OCI-M2 (cell line): ENCODE measurements at regions not wholly inside any gene's neighbourhood (a gene's known extent, or its start where the extent isn't known, plus 50 kb on each side); places are given as distances from the start of the nearest gene placed in this dataset.
"Not testable (repeated sequence)": the region's sequence is repeated elsewhere in the genome, so short reads cannot be mapped to it uniquely, and the experiment has no call there.

ENCODE experiments used
- DNase-seq: peaks from one replicate; lab custom pipeline; 2025; ENCODE audit not compliant: unreplicated experiment; lab: John Stamatoyannopoulos, UW

DNA sequence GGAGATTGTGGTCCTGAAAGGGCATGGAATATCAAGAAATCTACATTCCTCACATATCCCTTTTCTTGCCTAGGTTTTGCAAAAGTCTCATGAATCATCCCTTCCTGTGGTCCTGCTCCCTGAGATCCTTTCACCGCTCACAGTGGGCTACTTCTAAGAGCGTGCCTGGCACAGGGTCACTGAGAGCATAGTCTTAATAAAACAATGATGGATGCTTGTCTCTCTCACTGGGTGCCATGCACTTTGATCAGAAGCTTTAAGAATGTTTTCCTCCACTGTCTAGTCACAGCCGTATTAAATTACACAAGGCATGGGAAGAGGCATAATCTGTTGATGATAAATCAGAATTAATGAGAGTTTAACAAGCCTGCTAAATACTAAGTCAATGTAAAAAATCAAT, 269.7 kb upstream of the ATP10A start:
- no peak for DNase-seq

DNA sequence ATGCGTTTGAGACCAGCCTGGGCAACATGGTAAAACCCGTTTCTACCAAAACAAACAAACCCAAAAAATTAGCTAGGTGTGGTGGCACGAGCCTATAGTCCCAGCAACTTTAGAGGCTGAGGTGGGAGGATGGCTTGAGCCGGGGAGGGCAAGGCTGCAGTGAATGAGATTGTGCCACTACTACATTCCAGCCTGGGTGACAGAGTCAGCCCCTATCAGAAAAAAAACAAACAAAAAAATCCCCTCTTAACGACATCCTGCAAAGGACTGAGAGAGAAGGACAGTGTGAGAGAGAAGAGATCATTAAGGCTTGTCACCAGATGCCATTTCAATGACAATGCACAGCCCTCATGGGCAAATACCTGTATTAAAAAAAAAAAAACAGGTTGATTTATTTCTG, 266.7 kb upstream of the ATP10A start:
- DNase-seq = no peak

DNA sequence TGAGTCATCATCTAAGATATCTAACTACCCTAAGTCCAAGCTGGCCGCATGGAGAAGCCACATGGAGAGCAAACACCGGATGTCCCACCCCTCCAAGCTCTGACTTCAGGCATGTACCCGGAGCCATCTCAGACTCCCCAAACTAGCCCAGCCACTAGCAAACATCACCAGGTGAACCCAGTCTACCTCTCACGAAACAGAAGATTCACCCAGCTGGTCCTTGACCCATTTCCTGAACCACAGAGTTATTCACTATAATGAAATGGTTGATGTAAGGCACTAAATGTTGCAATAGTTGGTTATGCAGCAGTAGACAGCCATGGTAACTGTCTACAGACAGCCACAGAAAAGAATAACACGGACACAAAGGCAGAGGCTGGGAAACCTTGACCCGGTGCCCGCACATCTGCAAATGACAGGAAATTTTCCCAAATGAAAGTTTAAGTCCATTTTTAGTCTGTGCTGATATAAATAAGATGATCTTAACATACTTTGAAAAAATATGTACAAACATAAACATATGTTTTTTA, 265.5 kb upstream of the ATP10A start:
- DNase-seq = no peak

DNA sequence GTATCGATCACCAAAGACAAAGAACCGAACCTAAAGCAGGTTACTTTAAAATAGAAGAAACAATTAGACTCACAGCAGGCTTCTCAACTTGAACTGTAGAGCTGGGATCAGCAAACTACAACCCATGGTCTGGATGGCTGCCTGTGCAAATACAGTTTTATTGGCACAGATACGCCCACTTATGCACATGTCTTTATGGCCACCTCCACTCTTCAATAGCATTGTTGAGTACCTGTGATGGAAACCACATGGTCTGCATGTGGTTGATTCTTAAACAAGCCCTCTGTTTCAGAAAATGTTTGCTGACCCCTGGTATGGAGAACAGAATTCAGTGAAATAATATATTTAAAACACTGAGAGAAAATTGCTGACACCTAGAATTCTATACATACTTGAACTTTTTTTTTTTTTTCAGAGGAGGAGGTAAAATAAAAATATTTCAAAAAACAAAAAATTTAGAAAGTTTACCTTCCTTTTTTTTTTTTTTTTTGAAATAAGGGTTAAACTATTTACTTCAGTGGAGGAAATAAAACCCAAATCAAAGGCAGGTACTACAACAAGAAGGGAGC, 263.8 kb upstream of the ATP10A start:
- no peak for DNase-seq

- no peak for DNase-seq
Measured at GRCh38 chr15:26126070-26126469, 262.9 kb upstream of the ATP10A start.

DNA sequence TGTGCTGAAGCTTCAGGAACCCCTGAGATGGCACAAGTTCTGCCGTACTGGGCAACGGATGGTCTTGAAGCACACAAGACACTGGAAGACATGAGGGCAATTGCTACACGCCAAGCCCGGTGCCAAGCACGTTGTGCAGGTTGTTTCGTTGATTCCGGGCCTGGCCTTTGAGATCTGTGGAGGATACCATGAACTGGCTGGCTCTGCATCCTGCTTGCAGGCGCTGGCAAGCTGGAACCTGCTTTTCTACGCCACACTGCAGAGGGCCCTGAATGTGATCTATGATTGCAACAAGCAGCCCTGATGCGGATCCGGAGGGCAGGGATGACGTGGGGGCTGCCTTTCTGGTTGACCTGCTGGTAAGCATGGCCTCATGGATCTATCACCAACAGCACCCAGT, 262.5 kb upstream of the ATP10A start:
- no peak for DNase-seq

GRCh38 chr15:26119322-26119721, 256.2 kb upstream of the ATP10A start:
- no peak for DNase-seq

DNA sequence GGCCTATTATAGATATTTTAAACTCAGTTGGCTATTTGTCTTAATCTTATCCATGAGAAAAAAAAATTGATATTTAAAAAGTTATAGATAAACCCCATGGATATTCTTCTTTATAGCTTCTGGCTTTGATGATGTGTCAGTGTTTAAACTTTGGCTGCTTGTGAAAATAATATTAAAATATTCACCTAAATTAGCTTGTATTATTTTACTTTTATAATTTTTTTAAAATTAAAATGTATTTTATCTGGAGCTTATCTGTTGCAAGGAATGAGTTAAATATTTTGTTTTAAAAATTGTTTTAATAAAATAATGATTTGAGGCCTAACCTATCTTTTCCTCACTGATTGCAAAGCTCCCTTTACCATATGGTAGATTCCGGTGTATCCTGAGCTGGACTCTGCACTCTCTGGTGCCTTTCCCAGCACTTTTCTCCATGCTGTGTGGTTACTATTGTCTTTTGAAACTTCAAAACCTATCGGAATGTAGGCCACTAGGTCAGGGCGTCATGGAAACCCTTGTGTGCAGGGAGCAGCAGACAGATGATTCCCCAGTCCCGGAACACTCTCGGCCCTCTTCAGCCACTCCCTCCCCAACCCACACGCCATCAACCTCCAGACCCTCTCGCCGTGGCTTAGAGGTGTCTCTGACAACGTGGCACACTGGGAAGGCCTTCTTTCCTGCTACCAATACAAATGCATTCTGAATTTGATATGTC, 252.3 kb upstream of the ATP10A start:
- no peak for DNase-seq

DNA sequence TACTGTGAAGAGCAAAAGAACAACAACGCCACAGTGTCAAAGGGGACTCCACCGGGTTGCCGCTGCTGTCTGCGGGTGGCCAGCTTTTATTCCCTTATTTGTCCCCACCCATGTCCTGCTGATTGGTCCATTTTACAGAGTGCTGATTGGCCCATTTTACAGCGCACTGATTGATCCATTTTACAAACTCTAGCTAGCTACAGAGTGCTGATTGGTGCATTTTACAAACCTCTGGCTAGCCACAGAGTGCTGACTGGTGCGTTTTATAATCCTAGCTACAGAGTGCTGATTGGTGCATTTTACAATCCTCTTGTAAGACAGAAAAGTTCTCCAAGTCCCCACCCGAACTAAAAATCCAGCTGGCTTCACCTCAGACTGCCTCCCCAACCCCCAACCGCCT, 251.0 kb upstream of the ATP10A start:
- not testable (repeated sequence) for DNase-seq

DNA sequence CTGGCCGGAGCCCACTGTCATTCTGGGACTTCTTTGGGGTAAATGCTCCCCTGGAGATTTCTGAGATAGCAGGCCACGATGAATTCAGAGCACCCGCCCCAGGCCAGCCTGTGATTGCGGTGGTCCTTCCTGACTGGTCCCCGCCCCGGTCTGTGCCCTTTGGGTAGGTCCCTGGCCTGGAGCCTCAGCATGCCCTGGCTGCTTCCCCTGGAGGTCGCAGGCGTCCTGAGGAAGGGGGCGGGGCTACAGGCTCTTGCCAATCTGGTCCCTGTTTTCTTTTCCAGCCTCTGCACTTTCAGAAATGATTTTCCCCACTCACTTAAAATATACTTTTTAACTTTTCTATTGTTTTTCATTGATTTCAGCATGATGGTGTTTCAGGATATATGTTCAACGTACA, 250.2 kb upstream of the ATP10A start:
- no peak for DNase-seq

DNA sequence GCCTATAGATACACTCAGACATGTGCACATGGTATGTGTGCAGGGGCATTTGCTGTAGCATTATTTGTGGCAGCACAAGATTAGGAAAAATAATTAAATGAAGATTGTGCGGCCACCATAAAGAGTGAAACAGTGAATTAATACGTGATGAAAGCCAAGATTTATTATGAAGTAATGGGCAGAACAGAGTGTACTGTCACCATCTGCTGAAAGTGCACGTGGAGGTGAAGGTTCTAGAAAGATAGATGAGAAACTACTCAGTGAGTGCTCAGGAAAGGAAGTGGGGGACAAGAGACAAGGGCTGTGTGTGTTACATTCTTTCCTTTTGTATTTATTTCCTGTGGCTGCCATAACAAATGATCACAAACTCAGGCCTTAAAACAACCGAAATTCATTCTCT, 246.1 kb upstream of the ATP10A start:
- no peak for DNase-seq

DNA sequence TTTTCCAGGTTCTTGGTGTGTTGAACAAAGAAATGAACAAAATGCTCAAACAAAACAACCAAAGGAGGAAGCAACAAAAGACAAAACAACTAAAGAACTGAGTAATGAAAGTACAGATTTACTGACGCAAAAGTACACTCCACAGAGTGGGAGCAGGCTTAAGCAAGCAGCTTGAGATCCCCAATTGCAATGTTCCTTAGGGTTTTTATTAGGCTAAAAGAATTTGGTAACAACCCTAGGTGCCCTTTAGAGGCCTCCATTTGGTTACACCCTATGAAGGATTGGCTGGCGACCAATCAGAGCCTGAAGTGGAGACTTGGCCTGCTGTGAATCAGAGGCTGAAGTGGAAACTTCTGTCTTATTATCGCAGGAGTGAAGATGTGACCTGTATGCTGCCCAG, 243.4 kb upstream of the ATP10A start:
- DNase-seq = no peak

GRCh38 chr15:26103002-26103404, 239.9 kb upstream of the ATP10A start:
- DNase-seq = no peak

GRCh38 chr15:26102365-26102764, 239.2 kb upstream of the ATP10A start:
- no peak for DNase-seq

GRCh38 chr15:26101443-26101842, 238.3 kb upstream of the ATP10A start:
- no peak for DNase-seq

GRCh38 chr15:26098801-26099200, 235.7 kb upstream of the ATP10A start:
- DNase-seq = no peak

- DNase-seq = no peak
Measured at GRCh38 chr15:26097216-26097615, 234.1 kb upstream of the ATP10A start.

DNA sequence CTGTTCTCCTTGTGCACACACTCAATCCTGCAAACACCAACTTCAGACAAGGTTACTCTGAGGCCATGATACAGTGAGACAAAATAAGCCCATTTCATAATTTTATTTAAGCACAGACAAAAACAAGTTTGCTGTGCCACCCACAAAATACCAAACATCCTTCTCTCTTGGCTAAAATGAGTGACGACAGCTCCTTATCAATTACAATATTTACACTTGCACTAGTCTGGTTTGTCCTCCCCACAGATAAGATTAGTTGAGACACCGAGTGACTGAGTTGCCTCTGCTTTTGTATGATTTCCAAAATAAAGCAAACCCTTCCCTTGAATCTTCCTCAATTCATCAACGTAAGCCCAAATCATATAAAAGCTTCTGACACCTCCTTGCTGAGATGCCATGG, 233.5 kb upstream of the ATP10A start:
- DNase-seq = no peak

DNA sequence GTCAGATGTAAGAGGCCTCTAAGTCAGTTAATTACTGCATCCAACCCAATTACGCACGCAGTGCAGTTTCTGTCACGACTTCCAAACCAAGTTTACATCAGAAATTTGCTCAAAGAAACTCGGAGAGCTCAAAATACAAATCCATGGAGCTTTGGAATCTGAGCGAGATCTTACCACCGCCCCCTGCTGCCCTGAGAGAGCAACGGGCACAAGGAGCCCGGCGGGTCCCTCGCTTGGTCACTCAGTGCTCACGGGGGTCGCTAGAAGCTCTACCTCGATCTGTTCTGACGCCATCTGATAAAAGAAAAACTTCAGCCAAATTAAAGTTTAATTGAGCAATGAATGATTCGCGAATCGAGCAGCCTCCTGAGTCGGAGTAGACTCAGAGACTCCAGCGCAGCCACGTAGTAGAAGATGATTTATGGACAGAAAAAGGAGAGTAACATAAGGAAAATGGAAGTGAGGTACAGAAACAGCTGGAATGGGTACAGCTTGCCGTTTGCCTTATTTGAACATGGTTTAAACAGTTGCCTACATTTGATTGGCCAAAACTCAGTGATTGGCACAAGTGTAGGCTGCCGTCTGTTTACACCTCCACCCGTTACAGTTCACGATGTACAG, 232.7 kb upstream of the ATP10A start:
- DNase-seq = no peak

- no peak for DNase-seq
Measured at GRCh38 chr15:26091184-26091583, 228.1 kb upstream of the ATP10A start.

DNA sequence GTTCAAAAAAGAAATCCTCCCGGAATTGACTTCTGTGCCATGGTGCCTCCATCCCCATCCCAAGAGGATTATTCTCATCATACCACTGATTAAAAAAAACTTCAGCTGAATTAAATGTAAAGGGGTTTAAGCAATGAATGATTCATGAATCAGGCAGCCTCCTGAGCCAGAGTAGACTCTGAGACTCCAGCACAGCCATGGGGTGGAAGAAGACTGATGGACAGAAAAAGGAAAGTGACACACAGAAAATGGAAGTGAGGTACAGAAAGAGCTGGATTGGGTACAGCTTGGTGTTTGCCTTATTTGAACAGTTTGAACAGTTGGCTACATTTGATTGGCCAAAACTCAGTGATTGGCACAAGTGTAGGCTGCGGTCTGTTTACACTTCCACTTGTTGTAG, 224.8 kb upstream of the ATP10A start:
- DNase-seq = no peak

- DNase-seq = no peak
Measured at GRCh38 chr15:26087395-26087794, 224.3 kb upstream of the ATP10A start.
